HG03159 (cell line): ENCODE measurements at regions not wholly inside any gene's neighbourhood (a gene's known extent, or its start where the extent isn't known, plus 50 kb on each side); places are given as distances from the start of the nearest gene placed in this dataset.

ENCODE experiments used
- ATAC-seq: cut with Tn5 transposase; IDR thresholded peaks from one replicate; pipeline ENCODE4 v1.9.1; 2021; ENCODE audit warnings: mild to moderate bottlenecking, moderate library complexity; ENCODE audit not compliant: unreplicated experiment

- no peak for ATAC-seq
These were observed 411.4 kb downstream of the KCTD16 start for GRCh38 chr5:144582066-144582465.

- no peak for ATAC-seq
These were observed 410.4 kb downstream of the KCTD16 start for GRCh38 chr5:144581044-144581443.

GRCh38 chr5:144577676-144578075 is 407.0 kb downstream of the KCTD16 start:
- ATAC-seq = no peak

- ATAC-seq = no peak
These were observed 405.1 kb downstream of the KCTD16 start for GRCh38 chr5:144575736-144576135.

GRCh38 chr5:144567421-144567780 is 396.7 kb downstream of the KCTD16 start:
- no peak for ATAC-seq

- ATAC-seq = no peak
These were observed 396.2 kb downstream of the KCTD16 start for GRCh38 chr5:144566747-144567420.

GRCh38 chr5:144549580-144549979 is 378.9 kb downstream of the KCTD16 start:
- no peak for ATAC-seq

- no peak for ATAC-seq
These were observed 378.3 kb downstream of the KCTD16 start for GRCh38 chr5:144548936-144549335.

- no peak for ATAC-seq
These were observed 376.4 kb downstream of the KCTD16 start for GRCh38 chr5:144547098-144547499.

GRCh38 chr5:144538845-144539244 is 368.2 kb downstream of the KCTD16 start:
- no peak for ATAC-seq
